HEK293 (cell line): ENCODE measurements at regions not wholly inside any gene's neighbourhood (a gene's known extent, or its start where the extent isn't known, plus 50 kb on each side); places are given as distances from the start of the nearest gene placed in this dataset.

Experiments
- CTCF ChIP-seq: fragments of 450-650 bp; formaldehyde crosslinking; IDR thresholded peaks from 2 replicates; pipeline ENCODE4 v1.5.1; 2016; ENCODE audit warnings: missing biosample characterization, missing genetic modification characterization
- KLF9 ChIP-seq: fragments of 450-650 bp; formaldehyde crosslinking; IDR thresholded peaks from 2 replicates; pipeline ENCODE4 v1.5.1; 2016; ENCODE audit warnings: missing biosample characterization, missing genetic modification characterization, low read depth
- PRDM2 ChIP-seq: fragments of 450-650 bp; formaldehyde crosslinking; IDR thresholded peaks from 2 replicates; pipeline ENCODE4 v1.5.1; 2016; ENCODE audit warnings: missing biosample characterization, missing genetic modification characterization, borderline replicate concordance
- TCF7L2 ChIP-seq: IDR thresholded peaks from 2 replicates; pipeline ENCODE4 v1.6.1; 2011; ENCODE audit warnings: low read depth, mild to moderate bottlenecking, inconsistent platforms, low read length, moderate library complexity, borderline replicate concordance
- ZBTB8A ChIP-seq: fragments of 450-650 bp; formaldehyde crosslinking; IDR thresholded peaks from 2 replicates; pipeline ENCODE4 v1.5.1; 2016; ENCODE audit warnings: missing biosample characterization, missing genetic modification characterization
- ZNF121 ChIP-seq: fragments of 450-650 bp; formaldehyde crosslinking; IDR thresholded peaks from 2 replicates; pipeline ENCODE4 v1.5.1; 2016; ENCODE audit warnings: missing biosample characterization, missing genetic modification characterization
- ZNF239 ChIP-seq: fragments of 450-650 bp; formaldehyde crosslinking; IDR thresholded peaks from 2 replicates; pipeline ENCODE4 v1.5.1; 2016; ENCODE audit warnings: missing biosample characterization, missing genetic modification characterization
- ZNF701 ChIP-seq: fragments of 450-650 bp; formaldehyde crosslinking; IDR thresholded peaks from 2 replicates; pipeline ENCODE4 v1.5.1; 2016; ENCODE audit warnings: missing biosample characterization, missing genetic modification characterization
- TF ChIP-seq, protein P1 (sequence below): fragments of 450-650 bp; formaldehyde crosslinking; IDR thresholded peaks from 2 replicates; pipeline ENCODE4 v1.5.1; 2016; ENCODE audit warnings: missing biosample characterization, missing genetic modification characterization

DNA sequence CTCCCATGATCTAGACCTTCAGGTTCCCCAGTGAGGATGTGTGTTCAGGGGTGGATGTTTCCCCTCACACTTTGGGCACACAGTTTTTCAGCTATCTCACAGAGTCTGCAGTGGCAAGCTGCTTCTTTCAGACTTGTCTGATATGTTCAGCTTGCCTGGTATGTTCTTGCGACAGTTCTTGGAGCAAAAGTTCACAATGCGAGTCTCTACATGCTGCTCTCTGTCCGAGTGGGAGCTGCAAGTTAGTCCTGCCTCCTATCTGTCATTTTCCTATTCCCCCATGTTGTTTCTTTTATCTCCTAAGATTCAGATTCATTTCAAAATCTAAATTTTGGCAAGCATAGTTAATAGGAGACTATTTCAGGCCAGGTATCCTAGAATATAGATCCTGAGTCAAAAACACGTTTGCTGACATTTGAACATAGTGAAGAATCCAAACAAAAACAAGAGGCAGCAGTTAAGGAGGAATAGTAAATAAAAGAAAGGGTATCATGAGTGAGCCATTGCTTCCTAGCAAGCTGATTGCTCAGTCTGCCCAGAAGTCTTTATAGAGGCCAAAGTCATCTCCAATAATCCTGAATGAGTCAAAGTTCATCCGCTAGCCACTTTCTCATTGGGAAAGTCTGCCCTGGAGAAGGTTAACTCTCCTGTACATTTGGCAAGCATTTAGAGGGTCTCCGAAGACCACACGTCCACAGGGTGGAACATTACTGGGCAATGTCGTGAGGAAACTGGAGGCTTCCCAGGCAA lies 140.2 kb upstream of the MOCS1 start:
- TF ChIP-seq KLF9 (tag by site-specific recombination) (no peak), PRDM2 (tag by site-specific recombination) (no peak), ZNF239 (no peak), CTCF (tag by site-specific recombination) (no peak), ZBTB8A (tag by site-specific recombination) (no peak), TCF7L2 (no peak), ZNF701 (tag by site-specific recombination) (no peak), ZNF121 (no peak)
- TF ChIP-seq, protein P1, sequence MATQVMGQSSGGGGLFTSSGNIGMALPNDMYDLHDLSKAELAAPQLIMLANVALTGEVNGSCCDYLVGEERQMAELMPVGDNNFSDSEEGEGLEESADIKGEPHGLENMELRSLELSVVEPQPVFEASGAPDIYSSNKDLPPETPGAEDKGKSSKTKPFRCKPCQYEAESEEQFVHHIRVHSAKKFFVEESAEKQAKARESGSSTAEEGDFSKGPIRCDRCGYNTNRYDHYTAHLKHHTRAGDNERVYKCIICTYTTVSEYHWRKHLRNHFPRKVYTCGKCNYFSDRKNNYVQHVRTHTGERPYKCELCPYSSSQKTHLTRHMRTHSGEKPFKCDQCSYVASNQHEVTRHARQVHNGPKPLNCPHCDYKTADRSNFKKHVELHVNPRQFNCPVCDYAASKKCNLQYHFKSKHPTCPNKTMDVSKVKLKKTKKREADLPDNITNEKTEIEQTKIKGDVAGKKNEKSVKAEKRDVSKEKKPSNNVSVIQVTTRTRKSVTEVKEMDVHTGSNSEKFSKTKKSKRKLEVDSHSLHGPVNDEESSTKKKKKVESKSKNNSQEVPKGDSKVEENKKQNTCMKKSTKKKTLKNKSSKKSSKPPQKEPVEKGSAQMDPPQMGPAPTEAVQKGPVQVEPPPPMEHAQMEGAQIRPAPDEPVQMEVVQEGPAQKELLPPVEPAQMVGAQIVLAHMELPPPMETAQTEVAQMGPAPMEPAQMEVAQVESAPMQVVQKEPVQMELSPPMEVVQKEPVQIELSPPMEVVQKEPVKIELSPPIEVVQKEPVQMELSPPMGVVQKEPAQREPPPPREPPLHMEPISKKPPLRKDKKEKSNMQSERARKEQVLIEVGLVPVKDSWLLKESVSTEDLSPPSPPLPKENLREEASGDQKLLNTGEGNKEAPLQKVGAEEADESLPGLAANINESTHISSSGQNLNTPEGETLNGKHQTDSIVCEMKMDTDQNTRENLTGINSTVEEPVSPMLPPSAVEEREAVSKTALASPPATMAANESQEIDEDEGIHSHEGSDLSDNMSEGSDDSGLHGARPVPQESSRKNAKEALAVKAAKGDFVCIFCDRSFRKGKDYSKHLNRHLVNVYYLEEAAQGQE (tag by site-specific recombination), result no peak
